ENCODE measurements at regions not wholly inside any gene's neighbourhood (a gene's known extent, or its start where the extent isn't known, plus 50 kb on each side); places are given as distances from the start of the nearest gene placed in this dataset.

GRCh38 chr4:164210377-164210776 is 543.6 kb upstream of the SMIM31 start:
- no peak for TF ChIP-seq CTCF (IDR thresholded peaks at IDR 0.05)
- TF ChIP-seq POLR2A (IDR thresholded peaks at IDR 0.05): no peak
